Activated gamma-delta T cell treated with Interleukin-2 at 50 U/mL for 16 hours (primary cell): ENCODE measurements at regions not wholly inside any gene's neighbourhood (a gene's known extent, or its start where the extent isn't known, plus 50 kb on each side); places are given as distances from the start of the nearest gene placed in this dataset.

Experiments
- DNase-seq: peaks from one replicate; pipeline ENCODE4 v3.0.0-alpha.2; 2020

DNA sequence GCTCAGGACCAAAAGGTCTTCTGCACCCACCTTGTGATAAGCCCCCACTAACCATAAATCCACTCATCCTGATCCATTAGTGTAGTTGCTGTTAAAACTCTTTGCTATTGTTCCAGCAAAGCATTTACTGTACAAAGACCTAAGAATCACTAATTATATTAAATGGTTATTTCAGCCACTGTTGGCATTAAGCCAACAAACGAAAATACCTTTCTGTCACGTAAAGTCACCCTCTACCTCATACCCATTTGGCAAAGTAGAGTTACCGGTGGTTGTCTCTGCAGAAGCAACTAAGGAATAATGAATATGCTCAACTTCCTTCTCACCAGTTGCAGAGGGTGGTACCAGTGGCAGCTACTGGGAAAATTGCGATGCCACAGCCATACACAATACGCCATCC lies 224.5 kb downstream of the SP3 start:
- no peak for DNase-seq

- no peak for DNase-seq
These were observed 223.4 kb downstream of the SP3 start for GRCh38 chr2:173741759-173742158.

- DNase-seq, result no peak
These were observed 218.1 kb downstream of the SP3 start for GRCh38 chr2:173747035-173747434.

DNA sequence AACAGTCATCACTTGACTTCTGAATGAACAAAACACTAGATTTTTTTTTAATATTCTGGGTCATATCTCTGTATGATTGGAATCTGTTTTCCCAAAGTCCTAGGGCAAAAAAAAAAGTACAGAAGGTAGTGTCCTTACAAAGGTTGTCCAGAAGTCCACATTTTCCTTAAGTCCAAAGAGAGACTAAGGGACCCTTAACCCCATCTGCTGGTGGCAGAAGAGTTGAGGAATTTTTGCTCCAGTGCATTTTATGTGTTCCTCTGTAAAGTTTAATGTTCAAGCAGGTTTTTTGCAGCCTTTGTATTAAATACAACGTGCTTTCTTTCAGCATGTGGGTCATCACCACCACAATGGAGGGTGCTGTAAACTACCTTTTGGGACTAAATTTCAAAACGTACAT lies 215.9 kb downstream of the SP3 start:
- no peak for DNase-seq

- DNase-seq, result no peak
These were observed 214.8 kb downstream of the SP3 start for GRCh38 chr2:173750353-173750801.

DNA sequence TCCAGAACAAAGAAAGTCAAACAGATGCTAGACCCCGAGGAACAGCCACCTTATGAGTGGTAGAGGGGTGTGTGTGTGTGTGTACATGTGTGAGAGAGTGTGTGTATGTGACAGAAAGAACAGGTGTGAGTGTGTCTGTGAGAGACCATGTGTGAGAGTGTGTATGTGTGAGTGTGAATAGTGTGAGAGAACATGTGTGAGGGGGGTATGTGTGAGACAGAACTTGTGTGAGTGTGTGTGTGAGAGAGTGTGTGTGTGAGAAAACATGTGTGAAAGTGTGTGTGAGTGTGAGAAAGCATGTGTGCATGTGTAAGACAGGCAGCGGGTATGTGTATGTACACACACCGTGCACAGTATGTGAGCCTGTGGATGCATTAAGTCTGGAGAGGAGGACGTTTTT lies 214.3 kb downstream of the SP3 start:
- DNase-seq, result no peak

- DNase-seq, result no peak
These were observed 213.8 kb downstream of the SP3 start for GRCh38 chr2:173751245-173751975.

GRCh38 chr2:173752152-173752551 lies 213.0 kb downstream of the SP3 start:
- DNase-seq, result no peak

DNA sequence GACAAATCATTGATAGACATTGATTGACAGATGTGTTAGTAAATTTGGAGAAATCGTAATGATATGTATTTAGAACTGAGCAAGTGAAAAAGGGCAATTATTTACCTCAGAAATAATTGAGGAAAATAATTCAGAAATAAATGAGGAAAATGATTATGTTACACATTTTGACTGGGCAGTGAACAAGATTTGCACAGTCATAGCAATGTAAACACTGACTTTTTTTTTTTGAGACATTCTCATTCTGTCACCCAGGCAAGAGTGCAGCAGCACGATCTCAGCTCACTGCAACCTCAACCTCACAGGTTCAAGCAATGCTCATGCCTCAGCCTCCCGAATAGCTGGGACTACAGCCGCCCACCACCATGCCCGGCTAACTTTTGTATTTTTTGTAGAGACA lies 211.7 kb downstream of the SP3 start:
- DNase-seq, result no peak

GRCh38 chr2:173754165-173754564 lies 211.0 kb downstream of the SP3 start:
- DNase-seq, result no peak

DNA sequence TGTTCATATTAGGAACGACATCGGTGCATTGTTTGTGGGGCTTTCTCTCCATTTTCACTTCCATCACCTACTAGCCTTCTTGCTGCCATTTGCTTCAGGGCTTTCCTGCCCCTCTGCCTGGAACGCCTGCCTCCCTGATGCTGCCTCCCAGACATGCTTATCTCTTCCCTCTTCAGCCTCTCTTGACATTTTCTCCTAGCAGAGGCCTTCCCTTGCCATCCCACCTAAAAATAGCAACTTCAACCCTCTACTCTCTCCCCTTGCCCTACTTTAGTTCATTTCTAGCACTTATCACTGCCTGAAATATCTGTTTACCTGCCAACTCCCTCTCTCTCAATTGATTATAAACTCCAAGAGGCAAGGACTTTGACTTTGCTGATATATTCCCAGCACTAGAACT lies 210.3 kb downstream of the SP3 start:
- DNase-seq, result no peak

GRCh38 chr2:173755798-173756197 lies 209.4 kb downstream of the SP3 start:
- DNase-seq, result no peak

- no peak for DNase-seq
These were observed 205.2 kb downstream of the SP3 start for GRCh38 chr2:173759959-173760358.

DNA sequence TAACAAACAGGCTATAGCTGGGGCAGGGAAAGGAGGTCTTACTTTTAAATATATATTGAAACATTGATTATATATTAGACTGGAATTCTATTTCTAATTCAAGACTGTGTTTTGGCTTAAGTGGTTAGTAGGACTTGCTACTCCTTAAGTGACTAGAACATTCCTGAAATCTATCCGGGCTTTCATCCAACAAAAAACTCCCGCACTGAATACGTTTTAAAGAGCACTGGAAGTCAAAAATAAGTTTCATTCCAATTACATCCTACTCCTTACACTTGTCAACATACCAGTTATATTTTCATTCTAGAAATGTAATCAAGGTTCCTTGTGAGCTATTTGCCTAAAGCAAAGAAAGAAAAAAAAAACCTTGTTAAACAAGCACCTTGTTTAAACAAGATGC lies 204.6 kb downstream of the SP3 start:
- no peak for DNase-seq

- no peak for DNase-seq
These were observed 203.5 kb downstream of the SP3 start for GRCh38 chr2:173761603-173762119.

GRCh38 chr2:173762221-173762620 lies 203.0 kb downstream of the SP3 start:
- DNase-seq, result no peak

- DNase-seq, result no peak
These were observed 202.3 kb downstream of the SP3 start for GRCh38 chr2:173762864-173763263.

GRCh38 chr2:173763641-173764040 lies 201.5 kb downstream of the SP3 start:
- DNase-seq, result no peak

DNA sequence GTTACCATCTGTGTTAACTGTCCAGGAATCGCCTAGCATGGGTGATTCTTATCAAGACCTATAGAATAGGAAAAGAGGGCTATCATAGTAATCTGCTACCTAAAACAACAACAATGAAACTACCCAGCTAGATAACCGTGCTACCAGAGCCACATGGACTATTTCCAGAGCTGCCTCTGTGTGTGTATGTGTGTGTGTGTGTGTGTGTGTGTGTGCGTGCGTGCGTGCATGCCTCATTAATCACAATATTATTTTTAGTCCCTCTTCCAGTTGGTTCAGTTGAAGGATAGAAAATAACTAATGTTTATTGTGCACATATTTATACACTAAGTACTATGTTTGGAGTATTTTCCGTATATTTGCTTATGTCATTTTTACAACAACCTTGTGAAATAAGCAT lies 201.1 kb downstream of the SP3 start:
- no peak for DNase-seq

- no peak for DNase-seq
These were observed 198.5 kb downstream of the SP3 start for GRCh38 chr2:173766537-173767289.

DNA sequence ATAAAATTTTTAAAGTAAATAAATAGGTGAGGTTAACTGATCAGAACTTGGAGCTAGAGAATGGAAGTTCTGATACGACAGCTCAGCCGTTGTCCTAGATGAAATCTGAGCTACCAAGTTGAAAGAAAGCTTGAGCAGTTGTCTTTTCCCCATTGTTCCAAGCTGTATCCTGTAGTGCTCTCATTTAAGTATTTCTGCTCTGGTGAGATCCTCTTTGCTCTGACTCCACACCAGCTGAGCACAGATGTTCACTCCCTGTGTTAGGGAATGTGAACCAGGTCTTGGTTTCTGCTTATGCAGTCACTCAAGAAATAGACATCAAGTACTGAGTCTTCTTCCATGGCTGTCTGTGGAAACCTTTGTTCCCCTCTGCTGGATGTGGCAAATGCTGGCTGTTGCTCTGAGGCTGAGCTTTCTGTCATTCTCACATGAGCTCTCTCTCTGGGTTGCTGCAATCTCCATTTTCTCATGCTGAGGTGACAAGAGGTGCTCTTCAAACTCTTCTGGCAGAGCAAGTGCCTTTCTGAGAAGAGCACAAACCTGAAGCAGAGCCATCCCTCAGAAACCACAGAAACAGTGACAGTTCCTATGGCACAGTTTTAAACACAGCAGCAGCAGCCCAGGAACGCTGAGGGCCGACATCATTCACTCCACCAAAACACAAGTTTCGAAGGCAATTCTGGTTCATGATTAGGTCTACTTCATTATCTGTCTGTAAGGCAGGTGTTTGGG lies 194.1 kb downstream of the SP3 start:
- DNase-seq, result no peak

GRCh38 chr2:173772205-173772604 lies 193.0 kb downstream of the SP3 start:
- DNase-seq, result no peak

DNA sequence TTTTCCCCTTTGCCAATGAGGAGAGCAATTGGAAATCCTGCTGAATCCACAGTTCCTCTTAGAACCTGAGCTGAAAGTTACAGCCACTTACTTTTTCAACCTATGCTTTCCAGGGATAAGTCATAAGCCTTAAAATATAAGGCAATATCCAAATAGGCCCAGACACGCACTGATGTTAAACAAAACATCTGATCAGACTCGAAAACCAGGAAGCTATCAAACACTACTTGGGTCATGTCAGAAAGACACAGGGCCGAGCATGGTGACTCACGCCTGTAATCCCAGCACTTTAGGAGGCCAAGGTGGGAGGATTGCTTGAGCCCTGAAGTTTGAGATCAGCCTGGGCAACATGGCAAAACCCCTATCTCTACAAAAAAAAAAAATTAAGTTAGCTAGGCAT lies 192.1 kb downstream of the SP3 start:
- no peak for DNase-seq

GRCh38 chr2:173775440-173775839 lies 189.7 kb downstream of the SP3 start:
- no peak for DNase-seq
